Inferior parietal cortex (tissue), 1 donor: ENCODE measurements at regions not wholly inside any gene's neighbourhood (a gene's known extent, or its start where the extent isn't known, plus 50 kb on each side); places are given as distances from the start of the nearest gene placed in this dataset.
"Not testable (repeated sequence)": the region's sequence is repeated elsewhere in the genome, so short reads cannot be mapped to it uniquely, and the experiment has no call there.

Source experiments
- DNase-seq: peaks from one replicate; pipeline ENCODE4 v3.0.0-alpha.2; 2016; ENCODE audit errors: extremely low spot score

GRCh38 chr18:42536442-42536841 lies 579.0 kb downstream of the RIT2 start:
- no peak for DNase-seq

- DNase-seq, result no peak
Observed at GRCh38 chr18:42537291-42537690, 578.2 kb downstream of the RIT2 start.

- no peak for DNase-seq
Observed at GRCh38 chr18:42544901-42545300, 570.6 kb downstream of the RIT2 start.

- no peak for DNase-seq
Observed at GRCh38 chr18:42545825-42546224, 569.7 kb downstream of the RIT2 start.

GRCh38 chr18:42548493-42548892 lies 567.0 kb downstream of the RIT2 start:
- DNase-seq, result no peak

- DNase-seq, result no peak
Observed at GRCh38 chr18:42549596-42549995, 565.9 kb downstream of the RIT2 start.

GRCh38 chr18:42552559-42552958 lies 562.9 kb downstream of the RIT2 start:
- not testable (repeated sequence) for DNase-seq

- DNase-seq, result no peak
Observed at GRCh38 chr18:42559069-42559690, 556.3 kb downstream of the RIT2 start.

GRCh38 chr18:42561521-42561920 lies 554.0 kb downstream of the RIT2 start:
- no peak for DNase-seq

- no peak for DNase-seq
Observed at GRCh38 chr18:42563995-42564394, 551.5 kb downstream of the RIT2 start.

GRCh38 chr18:42564761-42565160 lies 550.7 kb downstream of the RIT2 start:
- DNase-seq, result peak; percentile 39

- DNase-seq, result no peak
Observed at GRCh38 chr18:42568773-42569172, 546.7 kb downstream of the RIT2 start.

- DNase-seq, result no peak
Observed at GRCh38 chr18:42574871-42575270, 540.6 kb downstream of the RIT2 start.

- no peak for DNase-seq
Observed at GRCh38 chr18:42576124-42576523, 539.4 kb downstream of the RIT2 start.

GRCh38 chr18:42578792-42579191 lies 536.7 kb downstream of the RIT2 start:
- no peak for DNase-seq

- DNase-seq, result no peak
Observed at GRCh38 chr18:42582266-42582665, 533.2 kb downstream of the RIT2 start.

GRCh38 chr18:42583283-42583731 lies 532.2 kb downstream of the RIT2 start:
- no peak for DNase-seq

- no peak for DNase-seq
Observed at GRCh38 chr18:42586601-42587000, 528.9 kb downstream of the RIT2 start.

- DNase-seq, result no peak
Observed at GRCh38 chr18:42588786-42589185, 526.7 kb downstream of the RIT2 start.

GRCh38 chr18:42604820-42605219 lies 510.7 kb downstream of the RIT2 start:
- DNase-seq, result no peak

- no peak for DNase-seq
Observed at GRCh38 chr18:42606886-42607495, 508.5 kb downstream of the RIT2 start.

GRCh38 chr18:42611134-42611533 lies 504.4 kb downstream of the RIT2 start:
- DNase-seq, result no peak

GRCh38 chr18:42614619-42615293 lies 500.7 kb downstream of the RIT2 start:
- DNase-seq, result peak; percentile 60
